Tibial nerve (tissue), 4 donors: ENCODE measurements at regions not wholly inside any gene's neighbourhood (a gene's known extent, or its start where the extent isn't known, plus 50 kb on each side); places are given as distances from the start of the nearest gene placed in this dataset.

Experiments
- DNase-seq, 2 donors: peaks; one replicate each; pipeline ENCODE4 v3.0.0-alpha.2; 2019; ENCODE audit warnings: low spot score in 2 of 2
- H3K27ac ChIP-seq, 4 donors: fragments of 200-600 bp; sonication (generic) in 3 of 4; one replicate each; pipeline ENCODE4 v1.5.1; 2017 to 2019; ENCODE audit warnings: mild to moderate bottlenecking in 1 of 4
- H3K27me3 ChIP-seq, 2 donors: fragments of 200-600 bp; sonication (generic) in 1 of 2; one replicate each; pipeline versions ENCODE4 v1.5.1 to v1.6.0; 2017 to 2019
- H3K36me3 ChIP-seq, 3 donors: fragments of 200-600 bp; sonication (generic); one replicate each; pipeline ENCODE4 v1.5.1; 2018 to 2019
- H3K4me1 ChIP-seq, 4 donors: fragments of 200-600 bp; sonication (generic) in 3 of 4; one replicate each; pipeline ENCODE4 v1.5.1; 2017 to 2019
- H3K4me3 ChIP-seq, 4 donors: fragments of 200-600 bp; sonication (generic) in 3 of 4; one replicate each; pipeline ENCODE4 v1.5.1; 2017 to 2019; ENCODE audit warnings: mild to moderate bottlenecking in 1 of 4, moderate library complexity in 1 of 4
- H3K9me3 ChIP-seq, 4 donors: fragments of 200-600 bp; sonication (generic) in 3 of 4; one replicate each; pipeline ENCODE4 v1.5.1; 2017 to 2019
- CTCF ChIP-seq, 5 experiments: fragments of 200-600 bp in 3 of 5; fragments of 450-650 bp in 2 of 5; sonication (generic) in 3 of 5; IDR thresholded peaks; one replicate each; pipeline ENCODE4 v1.5.1; 2016 to 2019; ENCODE audit warnings: antibody characterized with exemption in 5 of 5, mild to moderate bottlenecking in 3 of 5, moderate library complexity in 2 of 5
- EP300 ChIP-seq, 2 donors: sonication (generic); formaldehyde crosslinking; IDR thresholded peaks; one replicate each; pipeline ENCODE4 v1.6.1; 2017; ENCODE audit warnings: antibody characterized with exemption in 2 of 2, mild to moderate bottlenecking in 1 of 2
- POLR2A ChIP-seq, 2 donors: fragments of 450-650 bp; IDR thresholded peaks; one replicate each; pipeline ENCODE4 v1.6.1; 2017; ENCODE audit warnings: antibody characterized with exemption in 2 of 2, mild to moderate bottlenecking in 2 of 2, moderate library complexity in 2 of 2
- WGBS, 2 donors: methylation state at CpG; one replicate each; pipeline ENCODE4 v1.1.5; 2018; 5-methylcytosine and 5-hydroxymethylcytosine counted together

- no peaks in the 10 kb centered on the region for H3K9me3 ChIP-seq
- WGBS, 2 donors = 96 to 100% methylated on average over 2 of the region's 2 CpGs
Measured at GRCh38 chr13:90122531-90122930, 1225.0 kb upstream of the MIR17HG start.

GRCh38 chr13:90135558-90135957 is 1211.9 kb upstream of the MIR17HG start:
- Histone ChIP-seq H3K4me1 (no peaks in the 10 kb centered on the region), H3K36me3 (no peaks in the 10 kb centered on the region), H3K27ac (no peak overlapping the region), H3K27me3 (no peaks in the 10 kb centered on the region), H3K9me3 (no peaks in the 10 kb centered on the region), H3K4me3 (no peak overlapping the region)
- 40 to 56% methylated on average over 3 of the region's 3 CpGs for WGBS, 2 donors
- DNase-seq = no peak
- no peak for TF ChIP-seq EP300 (IDR thresholded peaks at IDR 0.05)
- no peak for TF ChIP-seq POLR2A (IDR thresholded peaks at IDR 0.05)
- TF ChIP-seq CTCF (IDR thresholded peaks at IDR 0.05) = no peak

More at GRCh38 chr13:90122531-90122930, 1225.0 kb upstream of the MIR17HG start:
- no peak for TF ChIP-seq CTCF (IDR thresholded peaks at IDR 0.05)
- no peak for TF ChIP-seq EP300 (IDR thresholded peaks at IDR 0.05)
- TF ChIP-seq POLR2A (IDR thresholded peaks at IDR 0.05) = no peak
- no peaks in the 10 kb centered on the region for H3K4me1 ChIP-seq
- no peak overlapping the region for H3K27ac ChIP-seq
- H3K27me3 ChIP-seq = no peaks in the 10 kb centered on the region
- no peak overlapping the region for H3K4me3 ChIP-seq
- no peak for DNase-seq
- H3K36me3 ChIP-seq = no peaks in the 10 kb centered on the region

DNA sequence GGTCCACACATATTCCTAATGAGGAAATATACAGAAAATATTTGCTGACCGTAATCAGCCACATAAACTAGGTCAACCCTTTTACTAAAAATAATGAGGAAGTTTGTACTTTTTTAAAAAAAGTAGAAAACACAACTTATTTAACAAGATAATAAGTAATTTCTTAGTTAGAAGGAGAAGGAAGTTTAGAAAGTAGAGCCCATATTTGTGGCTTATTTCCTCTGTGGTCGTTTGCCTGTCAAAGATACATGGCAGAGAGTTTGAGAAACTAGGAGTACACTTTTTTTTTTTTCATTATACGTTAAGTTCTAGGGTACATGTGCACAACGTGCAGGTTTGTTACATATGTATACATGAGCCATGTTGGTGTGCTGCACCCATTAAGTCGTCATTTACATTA is 1205.2 kb upstream of the MIR17HG start:
- Histone ChIP-seq H3K27me3 (no peaks in the 10 kb centered on the region), H3K4me1 (peaks cover 0 to 3% (median 0%) of the 10 kb centered on the region in 4 donors), H3K27ac (no peak overlapping the region), H3K4me3 (no peak overlapping the region), H3K9me3 (no peaks in the 10 kb centered on the region), H3K36me3 (no peaks in the 10 kb centered on the region)
- no peak for TF ChIP-seq POLR2A (IDR thresholded peaks at IDR 0.05)
- no peak for TF ChIP-seq CTCF (IDR thresholded peaks at IDR 0.05)
- DNase-seq = no peak
- WGBS, 2 donors = 72 to 82% methylated on average over 5 of the region's 5 CpGs

DNA sequence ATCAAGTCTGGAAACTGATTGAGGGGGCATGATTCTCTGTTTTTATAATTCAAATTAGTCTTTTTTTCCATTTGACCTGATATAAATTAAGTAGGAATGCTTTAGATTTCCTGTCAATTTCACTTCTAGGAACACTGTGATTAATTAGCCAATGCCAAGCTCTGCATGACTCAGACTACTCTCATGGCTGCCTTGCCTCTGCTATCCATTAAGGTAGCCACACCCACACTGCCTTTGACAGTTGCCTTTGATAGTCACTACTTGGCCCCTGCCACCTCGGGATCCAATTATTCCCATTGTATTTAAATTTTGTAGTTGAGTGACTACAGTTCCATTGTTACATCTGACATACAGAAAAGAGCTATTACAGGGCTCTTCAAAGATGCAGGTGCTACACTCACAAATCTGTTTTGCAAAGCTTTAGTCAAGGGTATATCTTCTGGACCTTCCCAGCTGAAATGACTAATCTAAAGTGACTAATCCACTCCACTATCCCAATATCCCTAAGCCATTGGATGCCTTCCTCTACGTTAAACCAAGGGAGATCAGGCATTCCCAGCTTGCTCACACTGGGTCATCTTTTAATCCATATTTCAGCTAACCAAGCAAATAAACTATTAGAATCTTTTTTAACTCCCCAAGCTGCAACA is 1193.1 kb upstream of the MIR17HG start:
- Histone ChIP-seq H3K27me3 (no peaks in the 10 kb centered on the region), H3K36me3 (no peaks in the 10 kb centered on the region), H3K4me3 (no peak overlapping the region), H3K9me3 (no peaks in the 10 kb centered on the region), H3K27ac (no peak overlapping the region), H3K4me1 (no peaks in the 10 kb centered on the region)
- WGBS, 2 donors = 83 to 86% methylated on average over 2 of the region's 2 CpGs
- DNase-seq = no peak
- TF ChIP-seq EP300 (IDR thresholded peaks at IDR 0.05) (no peak), POLR2A (IDR thresholded peaks at IDR 0.05) (no peak), CTCF (IDR thresholded peaks at IDR 0.05) (no peak)

DNA sequence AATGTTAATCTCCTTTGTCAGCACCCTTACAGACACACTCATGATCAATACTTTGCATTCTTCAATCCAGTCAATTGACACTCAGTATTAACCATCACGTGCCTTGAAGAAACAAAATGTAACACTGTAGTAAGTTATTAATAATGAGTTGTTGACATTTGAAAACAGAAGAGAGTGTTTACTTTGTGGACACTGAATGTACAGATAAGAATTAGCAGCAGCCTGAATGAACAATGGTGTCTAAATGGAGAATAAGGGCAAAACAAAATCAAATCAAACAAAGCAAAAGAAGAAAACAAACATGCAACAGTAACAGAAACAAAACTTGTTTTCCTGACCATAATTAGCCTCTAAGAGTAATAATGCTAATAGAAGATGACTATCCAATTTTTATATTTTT is 1191.1 kb upstream of the MIR17HG start:
- H3K36me3 ChIP-seq = no peaks in the 10 kb centered on the region
- no peak overlapping the region for H3K4me3 ChIP-seq
- no peaks in the 10 kb centered on the region for H3K4me1 ChIP-seq
- H3K9me3 ChIP-seq = no peaks in the 10 kb centered on the region
- no peak overlapping the region for H3K27ac ChIP-seq
- no peaks in the 10 kb centered on the region for H3K27me3 ChIP-seq
- no peak for DNase-seq
- TF ChIP-seq EP300 (IDR thresholded peaks at IDR 0.05) = no peak
- no peak for TF ChIP-seq CTCF (IDR thresholded peaks at IDR 0.05)
- TF ChIP-seq POLR2A (IDR thresholded peaks at IDR 0.05) = no peak
- WGBS, 2 donors = 35 to 54% methylated on average over 1 of the region's 1 CpG
